GM19455 (cell line): ENCODE measurements at regions not wholly inside any gene's neighbourhood (a gene's known extent, or its start where the extent isn't known, plus 50 kb on each side); places are given as distances from the start of the nearest gene placed in this dataset.
"Not testable (repeated sequence)": the region's sequence is repeated elsewhere in the genome, so short reads cannot be mapped to it uniquely, and the experiment has no call there.

Experiments used
- ATAC-seq: cut with Tn5 transposase; IDR thresholded peaks from one replicate; pipeline ENCODE4 v1.9.1; 2021; ENCODE audit not compliant: unreplicated experiment

DNA sequence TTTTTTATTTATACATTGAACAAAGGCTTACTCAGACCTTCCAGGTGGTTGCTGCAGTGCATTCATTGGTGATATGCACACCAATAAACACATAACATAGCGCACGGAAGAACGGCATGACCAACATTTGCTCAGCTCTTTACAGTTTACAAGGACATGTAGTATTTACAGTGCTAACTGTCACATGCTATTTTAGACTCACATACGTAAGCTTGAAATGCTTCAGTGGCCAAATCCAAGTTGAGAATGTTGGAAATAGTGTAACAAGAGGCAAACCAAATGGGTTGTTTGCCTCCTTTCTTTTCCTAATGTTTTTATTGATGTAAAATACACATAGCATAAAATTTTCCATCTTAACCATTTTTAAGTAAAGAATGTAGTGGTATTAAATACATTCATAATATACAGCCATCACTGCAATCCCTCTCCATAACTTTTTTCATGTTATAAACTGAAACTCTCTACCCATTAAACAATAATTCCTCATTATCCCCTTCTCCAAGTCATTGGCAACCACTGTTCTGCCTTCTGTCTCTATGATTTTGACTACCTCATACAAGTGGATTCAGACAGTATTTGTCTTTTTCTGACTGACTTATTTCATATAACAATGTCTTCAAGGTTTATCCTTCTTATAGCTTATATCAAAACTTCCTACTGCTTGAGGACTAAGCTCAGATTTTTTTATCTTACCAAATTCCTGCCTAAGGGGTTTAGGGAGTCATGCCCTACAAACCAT is 1722.9 kb upstream of the AGA start:
- no peak for ATAC-seq

DNA sequence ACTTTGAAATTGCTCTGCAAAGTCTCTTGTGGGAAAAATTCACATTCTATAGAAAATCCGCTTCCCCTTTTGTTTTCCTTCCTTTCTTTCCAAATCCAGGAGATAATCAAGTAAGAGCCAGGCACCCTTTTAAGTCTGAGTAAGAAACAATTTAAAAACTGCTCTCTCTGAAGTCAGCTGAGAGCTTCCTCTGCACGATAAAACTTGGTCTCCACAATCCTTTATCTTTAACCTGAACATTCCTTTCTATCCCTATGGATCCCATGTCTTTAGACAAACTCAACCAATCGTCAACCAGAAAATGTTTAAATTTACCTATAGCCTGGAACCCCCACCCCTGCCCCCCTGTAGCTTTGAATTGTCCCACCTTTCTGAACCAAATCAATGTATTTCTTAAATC is 1723.6 kb upstream of the AGA start:
- ATAC-seq = no peak

DNA sequence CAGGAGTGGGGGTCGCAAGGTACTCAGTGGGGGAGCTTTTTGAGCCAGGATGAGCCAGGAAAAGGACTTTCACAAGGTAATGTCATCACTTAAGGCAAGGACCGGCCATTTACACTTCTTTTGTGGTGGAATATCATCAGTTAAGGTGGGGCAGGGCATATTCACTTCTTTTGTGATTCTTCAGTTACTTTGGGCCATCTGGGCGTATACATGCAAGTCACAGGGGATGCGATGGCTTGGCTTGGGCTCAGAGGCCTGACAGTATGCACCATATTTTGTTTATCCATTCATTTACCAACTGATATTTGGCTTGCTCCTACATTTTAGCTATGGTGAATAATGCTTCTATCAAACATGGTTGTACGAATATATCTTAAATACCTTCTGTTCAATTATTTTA is 1728.1 kb upstream of the AGA start:
- ATAC-seq = not testable (repeated sequence)

DNA sequence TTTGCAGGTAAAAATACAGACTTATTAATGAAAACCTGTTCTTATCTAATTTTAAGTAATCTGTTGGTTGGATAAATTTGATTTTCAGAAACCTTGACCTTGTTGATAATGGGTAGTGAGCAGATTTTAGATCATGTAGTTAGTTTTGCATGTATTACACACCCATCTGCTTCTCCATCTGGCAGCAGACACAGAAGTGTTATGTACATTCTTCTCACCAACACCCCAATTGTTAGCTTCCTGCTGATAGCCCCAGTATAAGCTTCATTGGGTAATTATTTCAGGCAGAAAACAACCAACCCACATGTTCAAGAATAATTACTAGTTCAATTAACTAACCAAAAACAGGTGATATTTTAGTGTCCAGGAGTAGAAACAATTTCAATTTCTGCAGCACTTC is 1740.5 kb upstream of the AGA start:
- no peak for ATAC-seq

DNA sequence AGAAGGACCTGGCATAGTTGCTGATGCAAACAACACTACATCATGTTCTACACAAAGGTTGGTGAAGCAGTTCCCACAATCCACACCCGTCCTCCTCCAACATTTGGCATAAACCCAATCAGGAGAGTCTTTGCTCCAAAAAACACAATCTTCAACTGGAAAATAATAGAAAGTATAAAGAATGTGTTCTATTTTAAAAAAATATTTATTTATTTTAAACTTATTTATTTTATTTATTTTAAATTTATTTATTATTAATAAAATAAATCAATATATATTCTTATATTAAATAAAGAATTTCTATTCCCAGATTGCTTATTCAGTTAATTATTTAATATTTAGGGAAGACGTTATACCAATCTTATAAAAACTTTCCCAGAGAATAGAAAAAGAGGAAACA is 1753.7 kb upstream of the AGA start:
- no peak for ATAC-seq

DNA sequence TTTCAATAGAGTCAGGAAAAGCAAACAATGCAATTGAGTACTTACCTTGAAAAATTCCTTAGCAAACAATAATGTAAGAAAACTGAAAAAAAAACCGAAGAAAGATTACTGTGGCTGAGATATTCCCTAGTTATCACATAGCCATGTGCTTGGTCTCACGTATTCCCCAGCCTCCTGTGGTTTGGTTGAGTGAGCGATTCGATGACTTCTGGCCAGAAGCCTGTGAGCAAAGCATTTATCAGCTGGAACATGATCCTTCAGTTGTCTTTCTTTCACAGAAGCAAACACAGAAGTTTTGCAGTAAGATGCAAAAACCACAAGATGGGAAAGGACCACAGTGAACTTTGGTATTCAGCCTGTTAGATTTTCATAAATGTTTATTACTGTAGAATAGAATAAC is 1754.3 kb upstream of the AGA start:
- no peak for ATAC-seq

DNA sequence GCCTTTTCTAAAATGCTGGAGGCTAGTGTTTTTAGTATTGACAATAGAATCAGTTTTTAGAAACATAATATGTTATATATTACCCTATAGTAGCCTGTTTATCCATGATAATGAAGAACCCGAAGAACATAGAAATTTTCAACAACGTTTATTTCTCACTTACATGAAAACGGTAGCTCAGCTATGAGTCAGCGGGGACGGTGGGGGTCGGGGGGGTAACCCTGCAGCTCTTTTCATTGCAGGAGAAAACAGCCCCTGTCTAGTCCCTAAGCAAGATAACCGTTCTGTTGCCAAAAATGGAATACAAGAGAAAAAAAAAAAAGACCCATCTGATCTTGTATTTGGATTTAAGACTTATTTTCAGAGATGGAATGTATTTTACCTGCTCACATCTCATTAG is 1758.4 kb upstream of the AGA start:
- ATAC-seq = no peak

DNA sequence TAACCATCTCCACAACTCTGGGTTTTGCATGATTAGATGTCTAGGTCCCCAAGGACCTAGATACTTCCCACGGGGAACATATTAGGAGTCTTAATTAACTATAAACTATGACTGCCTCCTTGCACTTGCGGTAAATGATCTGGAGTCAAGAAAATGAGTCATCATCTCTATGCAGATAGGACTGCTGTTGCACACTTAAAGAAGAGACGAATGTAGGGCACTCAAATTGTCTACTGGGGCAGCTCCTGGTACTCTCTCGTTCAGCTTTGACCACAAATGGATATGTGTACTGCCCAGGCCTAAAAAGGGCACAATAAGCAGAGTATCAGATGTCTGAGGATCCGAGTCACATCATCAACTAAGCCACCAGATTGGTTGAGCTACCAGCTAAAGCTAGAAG is 1783.4 kb upstream of the AGA start:
- ATAC-seq = no peak

DNA sequence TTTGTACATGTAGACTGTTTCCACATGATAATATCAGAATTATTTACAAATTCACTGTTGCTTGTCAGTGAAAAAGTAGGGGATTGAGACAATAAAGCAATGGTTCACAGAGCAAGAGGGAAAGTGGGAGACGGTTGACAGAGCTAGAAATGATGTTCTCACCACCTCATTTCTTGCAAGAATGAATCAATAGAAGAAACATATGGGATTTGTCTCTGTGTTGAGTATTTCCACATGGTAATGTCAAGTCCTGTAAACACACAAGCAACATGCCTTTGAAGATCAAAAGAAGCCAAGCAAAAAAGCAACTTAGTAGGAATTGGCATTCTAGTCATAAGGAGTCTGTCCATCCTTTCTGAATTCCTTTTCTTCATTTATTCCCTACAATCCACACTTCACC is 1806.6 kb upstream of the AGA start:
- no peak for ATAC-seq

DNA sequence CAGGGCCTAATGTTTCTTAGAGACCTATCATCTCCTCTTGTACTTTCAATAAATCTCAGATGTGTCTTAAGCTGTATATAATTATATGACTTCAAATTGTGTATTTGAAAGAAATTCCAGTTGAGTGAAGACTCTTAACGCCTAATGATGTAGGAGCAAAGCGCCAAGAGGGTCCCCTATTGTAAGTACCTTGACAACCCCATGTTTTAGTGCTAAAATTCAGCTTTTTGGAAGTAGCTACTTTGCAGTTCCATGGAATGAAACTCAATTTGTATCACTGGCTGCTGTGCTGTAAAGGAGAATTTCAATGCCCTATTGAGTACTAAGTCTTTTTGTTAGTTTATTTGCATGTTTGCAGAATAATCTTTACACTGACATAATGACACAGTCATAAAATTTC is 1826.6 kb upstream of the AGA start:
- no peak for ATAC-seq

DNA sequence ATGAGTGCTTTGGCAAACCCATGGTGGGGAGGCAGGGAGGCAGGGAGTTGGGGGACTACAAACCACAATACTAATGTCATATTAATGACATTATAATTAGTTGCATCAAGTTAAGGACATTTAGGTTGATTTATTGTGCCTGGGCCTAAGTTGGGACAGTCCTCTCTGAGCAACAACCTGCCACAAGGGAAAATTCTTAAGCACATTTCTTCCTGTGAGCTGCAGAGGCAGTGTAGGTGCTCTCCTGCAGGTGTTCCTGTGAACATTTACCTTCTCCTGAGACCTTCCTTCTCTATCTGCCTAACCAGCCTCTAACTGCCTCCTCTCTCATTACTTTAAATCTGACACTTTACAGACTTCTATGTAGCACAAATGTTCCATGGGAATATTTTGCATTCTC is 1830.0 kb upstream of the AGA start:
- ATAC-seq = no peak

DNA sequence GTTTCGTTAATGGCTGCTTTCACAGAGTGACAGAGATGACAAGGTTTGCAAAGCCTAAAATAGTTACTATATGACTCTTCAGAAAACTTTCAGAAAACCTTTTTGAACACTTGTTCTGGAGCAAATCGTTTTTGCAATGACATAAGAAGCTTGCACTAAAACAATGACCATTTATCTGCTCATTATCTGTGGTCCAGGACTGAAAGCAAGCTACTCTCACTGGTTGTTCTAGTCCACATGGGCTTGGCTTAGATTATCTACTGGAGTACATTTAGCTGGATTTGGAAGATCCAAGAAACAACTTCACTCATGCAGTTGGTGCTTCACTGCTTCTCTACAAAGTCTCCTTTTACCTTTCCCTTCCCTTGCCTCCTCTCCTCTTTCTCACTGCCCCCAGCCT is 1836.4 kb upstream of the AGA start:
- no peak for ATAC-seq

DNA sequence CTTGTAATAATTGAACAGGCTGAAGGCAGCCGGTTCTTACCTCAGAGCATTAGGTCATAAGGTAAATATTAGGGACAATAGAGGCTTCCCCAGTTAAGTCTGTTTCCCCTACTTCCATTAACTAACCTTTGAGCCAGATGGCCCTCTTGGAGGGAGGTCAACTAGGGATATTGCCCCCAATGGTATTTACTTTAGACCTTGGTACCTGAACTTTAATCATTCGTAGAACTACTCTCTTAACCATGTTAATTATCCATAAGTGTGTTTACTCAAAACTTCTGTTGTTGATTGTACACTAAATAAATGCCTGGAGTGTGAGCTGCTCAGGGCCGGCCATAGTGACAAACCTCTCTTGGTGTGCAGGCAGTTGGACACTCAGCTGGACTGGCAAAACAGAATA is 1843.5 kb upstream of the AGA start:
- ATAC-seq = no peak

DNA sequence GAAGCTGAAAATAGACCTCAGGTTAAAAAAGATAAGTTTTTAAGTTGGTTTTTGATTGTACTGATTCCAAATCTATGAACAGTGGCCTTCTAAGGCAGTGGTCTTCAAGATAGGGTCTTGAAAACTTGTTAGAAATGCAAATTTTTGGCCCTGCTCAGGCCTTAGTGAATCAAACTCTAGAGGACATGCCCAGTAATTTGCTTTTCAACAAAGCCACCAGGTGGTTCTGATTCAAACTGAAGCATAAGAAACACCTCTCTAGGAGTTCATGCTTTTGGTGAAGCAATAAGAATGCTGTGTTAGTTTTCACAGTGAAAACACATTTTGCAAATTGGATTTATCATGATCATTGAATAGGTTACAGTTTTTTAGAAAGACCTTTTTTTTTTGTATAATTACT is 1849.4 kb upstream of the AGA start:
- ATAC-seq = no peak

DNA sequence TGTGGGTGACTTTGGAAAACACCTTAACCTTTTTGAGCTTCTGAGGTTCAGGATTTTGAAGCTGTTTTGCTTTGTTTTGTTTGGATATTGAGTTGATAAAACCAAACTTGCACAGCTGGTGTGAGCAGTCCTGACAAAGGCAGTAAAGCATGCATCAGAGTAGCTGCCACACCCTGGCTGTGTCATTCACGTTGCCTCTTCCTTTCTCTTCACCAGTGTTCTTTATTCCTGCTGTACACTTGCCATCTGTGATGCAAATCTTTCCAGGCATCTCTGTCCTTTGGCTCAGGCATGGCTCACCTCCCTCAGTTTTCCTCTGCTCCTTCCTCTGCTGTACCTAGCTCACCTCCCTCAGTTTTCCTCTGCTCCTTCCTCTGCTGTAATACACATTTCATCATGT is 1850.2 kb upstream of the AGA start:
- ATAC-seq = no peak

DNA sequence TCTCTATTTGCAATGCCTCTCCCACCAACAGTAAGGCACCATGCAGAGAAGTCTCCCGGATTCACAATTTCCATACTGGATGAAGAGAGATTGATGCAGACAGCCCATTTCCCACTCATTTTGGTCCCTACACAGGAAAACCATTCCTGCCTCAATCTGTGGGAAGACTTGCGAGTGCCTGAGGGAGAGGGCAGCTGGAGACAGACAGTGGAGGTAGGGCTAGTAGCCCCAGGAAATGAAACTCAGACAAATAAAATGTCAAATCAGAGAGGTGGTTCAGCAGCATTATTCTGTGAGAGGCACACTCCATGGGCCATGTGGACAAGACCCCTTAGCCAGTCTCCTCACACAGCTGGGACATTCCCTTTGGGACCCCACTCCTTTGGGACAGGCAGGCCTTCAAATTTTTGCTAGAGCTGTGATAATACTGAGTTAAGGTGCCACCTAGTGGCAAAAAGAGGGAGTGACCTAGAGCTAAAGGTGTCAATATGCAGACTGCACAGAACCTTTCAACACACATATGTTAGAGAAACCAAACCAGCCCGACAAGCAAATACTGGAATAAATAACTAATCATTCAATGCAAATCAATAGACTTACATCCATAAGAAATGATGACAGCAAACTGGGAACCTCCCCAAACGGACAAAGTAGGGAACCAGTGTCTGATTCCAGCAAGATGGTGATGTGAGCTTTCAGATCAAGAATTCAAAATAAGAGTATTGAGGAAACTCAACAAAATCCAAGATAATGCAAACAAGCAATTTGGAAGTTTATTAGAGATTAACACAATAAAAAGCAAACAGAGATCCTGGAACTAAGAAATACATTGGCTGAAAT is 1865.3 kb upstream of the AGA start:
- peak; percentile 86 for ATAC-seq

DNA sequence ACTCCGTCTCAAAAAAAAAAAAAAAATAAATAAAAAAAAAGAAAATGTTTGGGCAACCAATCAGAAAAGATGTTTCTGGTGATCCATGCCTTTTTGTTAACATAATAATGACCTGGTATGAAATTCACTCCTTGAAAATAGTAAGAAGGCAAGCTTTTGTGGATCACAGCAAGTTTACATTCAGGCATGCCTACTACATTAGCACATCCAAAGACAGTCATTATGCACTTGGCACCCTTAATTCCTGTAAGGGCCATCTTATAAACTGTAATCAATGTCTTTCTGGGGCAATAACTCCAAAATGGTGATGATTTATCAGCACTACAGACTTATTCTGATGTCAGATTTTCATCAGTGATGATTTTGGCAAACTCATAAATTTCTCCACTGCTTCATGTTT is 1871.6 kb upstream of the AGA start:
- ATAC-seq = no peak

DNA sequence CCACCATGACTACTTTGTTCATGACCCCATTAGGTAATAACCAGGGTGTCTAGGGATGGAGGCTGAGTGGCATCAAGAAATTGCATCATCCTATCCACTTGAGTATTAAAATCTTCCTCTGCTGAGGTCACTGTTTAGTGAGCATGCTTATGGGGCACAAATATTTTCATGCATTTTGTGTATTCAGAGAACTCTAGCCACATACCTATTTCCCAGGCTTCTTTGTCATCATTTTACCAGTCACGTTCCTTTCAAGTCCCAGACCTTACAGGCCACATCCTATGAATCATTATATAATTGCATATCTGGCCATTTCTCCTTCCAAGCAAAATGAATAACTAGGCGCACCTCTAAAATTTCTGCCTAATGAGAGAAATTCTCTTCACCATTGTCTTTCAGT is 1882.9 kb upstream of the AGA start:
- no peak for ATAC-seq

DNA sequence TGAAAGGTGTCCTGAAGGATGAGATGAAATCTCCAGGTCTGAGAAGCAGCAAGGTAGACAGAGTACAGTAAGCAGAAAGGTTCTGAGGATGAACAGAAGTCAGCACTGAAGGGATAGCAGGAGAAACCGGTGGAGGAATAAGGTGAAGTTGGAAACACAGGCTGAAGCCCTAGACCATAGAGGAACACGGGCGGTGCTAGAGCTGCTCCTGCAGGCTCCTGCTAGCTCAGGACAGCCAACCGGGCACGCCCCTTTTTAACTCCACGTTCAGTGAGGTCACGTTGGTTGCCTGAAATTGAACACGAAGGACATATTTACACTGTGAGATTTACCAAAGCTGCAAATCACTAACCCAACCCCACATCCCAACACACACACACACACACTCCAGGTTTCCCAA is 1886.4 kb upstream of the AGA start:
- no peak for ATAC-seq

DNA sequence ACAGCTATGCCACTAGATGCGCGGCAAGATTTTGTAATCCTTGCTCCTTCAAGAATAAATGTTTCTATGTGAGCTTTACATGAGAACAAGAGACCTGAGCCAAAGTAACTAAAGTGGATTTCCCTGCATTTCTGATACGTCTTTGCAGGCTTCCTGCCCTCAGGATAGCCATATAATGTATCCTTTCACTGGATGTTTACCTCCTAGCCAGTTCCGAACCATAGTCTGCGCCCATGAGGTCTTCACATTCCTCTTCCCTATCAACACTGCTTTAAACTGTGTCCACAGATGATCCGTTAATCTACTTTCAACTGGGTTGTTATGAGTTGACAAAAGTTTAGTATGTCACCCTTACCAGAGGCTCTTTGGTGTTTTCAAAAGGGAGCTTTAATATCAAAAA is 1889.1 kb upstream of the AGA start:
- ATAC-seq = no peak

DNA sequence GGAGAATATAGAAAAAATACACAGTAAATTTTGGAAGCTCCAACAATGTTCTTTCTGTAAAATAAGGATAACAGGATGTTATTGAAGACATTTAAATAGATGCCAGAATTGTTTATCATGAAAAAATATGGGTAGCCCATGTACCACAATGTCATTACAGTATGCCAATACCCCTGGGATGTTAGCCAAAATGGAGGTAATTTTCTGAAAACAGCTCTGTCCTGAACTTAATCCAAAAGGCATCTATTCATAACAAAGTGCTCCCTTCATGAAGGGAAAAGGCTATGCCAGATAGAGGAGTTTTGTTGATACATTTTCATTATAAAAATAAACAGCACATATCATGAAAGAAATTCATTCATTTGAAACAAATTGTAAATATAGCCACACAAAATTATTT is 1902.6 kb upstream of the AGA start:
- no peak for ATAC-seq

DNA sequence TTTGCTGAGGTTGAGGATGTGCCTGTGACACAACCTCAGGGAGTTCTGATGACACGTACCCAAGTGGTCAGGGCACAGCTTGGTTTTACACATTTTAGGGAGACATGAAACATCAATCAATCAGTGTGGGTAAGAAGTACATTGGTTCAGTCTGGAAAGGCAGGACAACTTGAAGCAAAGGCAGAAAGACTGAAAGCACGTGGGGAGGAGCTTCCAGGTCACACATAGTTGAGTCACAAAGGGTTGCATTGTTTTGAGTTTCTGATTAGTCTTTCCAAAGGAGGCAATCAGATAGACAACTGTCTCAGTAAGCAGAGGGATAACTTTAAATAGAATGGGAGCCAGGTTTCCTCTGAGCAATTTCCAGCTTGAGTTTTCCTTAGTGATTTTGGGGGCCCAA is 1910.0 kb upstream of the AGA start:
- no peak for ATAC-seq

DNA sequence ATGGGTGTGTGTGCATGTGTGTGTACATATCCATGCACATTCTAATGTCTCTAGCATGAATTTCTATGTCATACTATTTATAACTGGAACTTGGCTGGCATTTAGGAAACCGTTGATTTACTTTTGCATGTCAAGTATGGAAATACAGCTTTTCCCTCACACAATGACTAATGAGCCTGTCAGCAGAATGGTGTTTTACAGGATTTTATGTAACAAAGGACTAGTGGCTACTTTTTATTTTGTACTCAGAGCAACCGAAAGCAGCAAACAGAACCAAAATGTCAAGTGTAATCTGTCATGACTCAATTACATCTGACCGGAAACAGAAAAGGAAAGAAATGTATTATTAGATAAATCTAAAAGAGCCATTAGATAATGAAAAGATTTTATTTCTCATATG is 1911.5 kb upstream of the AGA start:
- no peak for ATAC-seq
